ENCODE measurements at regions not wholly inside any gene's neighbourhood (a gene's known extent, or its start where the extent isn't known, plus 50 kb on each side); places are given as distances from the start of the nearest gene placed in this dataset.

GRCh38 chr12:115097416-115097815 is 413.4 kb upstream of the TBX3 start:
- Histone ChIP-seq H2BK12ac (ENCODE audit: low read depth, low read length) (no peak overlapping the region), H3K18ac (ENCODE audit: extremely low read depth, low read length) (no peak overlapping the region), H3K9me3 (ENCODE audit: insufficient read depth in 2 of 2, low read depth in 1 of 2, low read length in 1 of 2) (no peaks in the 10 kb centered on the region), H3K27ac (ENCODE audit: low read depth, low read length) (no peak overlapping the region), H2BK15ac (ENCODE audit: low read length) (no peak overlapping the region), H3K9ac (replicated peaks in 1 of 4; ENCODE audit: extremely low read depth in 1 of 4, low read depth in 3 of 4, low read length in 3 of 4) (no peak overlapping the region), H4K20me1 (replicated peaks in 1 of 2; ENCODE audit: control insufficient read depth in 1 of 2, insufficient read depth in 2 of 2, low read length in 2 of 2) (no peaks in the 10 kb centered on the region), H3K4ac (replicated peaks; ENCODE audit: insufficient read length, low read depth, low read length) (no peak overlapping the region), H4K91ac (replicated peaks; ENCODE audit: insufficient read length, low read length) (no peak overlapping the region), H3K4me1 (replicated peaks in 1 of 4; ENCODE audit: control insufficient read depth in 3 of 4, insufficient read depth in 4 of 4, low read length in 3 of 4) (no peaks in the 10 kb centered on the region), H3K4me3 (ENCODE audit: extremely low read depth in 1 of 4, insufficient read depth in 2 of 4, low read depth in 3 of 4, low read length in 4 of 4) (no peak overlapping the region), H3K14ac (ENCODE audit: insufficient read length) (no peak overlapping the region), H2BK120ac (replicated peaks; ENCODE audit: low read depth, low read length) (no peak overlapping the region), H3K23me2 (ENCODE audit: low read depth, low read length) (no peaks in the 10 kb centered on the region; the same call in 1 of the 2 replicates), H3K23ac (ENCODE audit: insufficient read length) (no peak overlapping the region), H2BK5ac (ENCODE audit: low read depth, low read length) (no peak overlapping the region), H4K5ac (ENCODE audit: insufficient read length, low read depth, low read length) (no peak overlapping the region), H3K79me2 (ENCODE audit: control insufficient read depth in 1 of 2, insufficient read depth in 2 of 2, low read length in 2 of 2) (no peaks in the 10 kb centered on the region), H3K56ac (replicated peaks; ENCODE audit: insufficient read length, low read depth, low read length) (no peak overlapping the region), H2AFZ (ENCODE audit: low read length) (no peak overlapping the region), H2BK20ac (ENCODE audit: low read length) (no peak overlapping the region), H3K36me3 (ENCODE audit: control insufficient read depth in 2 of 4, insufficient read depth in 4 of 4, low read length in 3 of 4) (no peaks in the 10 kb centered on the region), H3K79me1 (ENCODE audit: low read depth, low read length) (no peaks in the 10 kb centered on the region), H4K8ac (ENCODE audit: extremely low read depth, insufficient read depth, low read length) (no peak overlapping the region), H2AK5ac (ENCODE audit: low read depth, low read length) (no peak overlapping the region), H3K4me2 (ENCODE audit: insufficient read depth in 1 of 2, low read depth in 2 of 2, low read length in 2 of 2) (no peak overlapping the region), H3K27me3 (replicated peaks in 1 of 4; ENCODE audit: control insufficient read depth in 3 of 4, extremely low read depth in 1 of 4, insufficient read depth in 3 of 4, low read length in 3 of 4) (no peaks in the 10 kb centered on the region)
- ChIA-PET CTCF (ENCODE audit: partially characterized antibody) (interaction anchor here (0.6 kb wide), 1 partner anchor 698 kb away, joined by 3 read pairs; no protein-coding TSS in a partner anchor), POLR2A (ENCODE audit: partially characterized antibody) (no interaction called here)
- DNase-seq (ENCODE audit: low read depth in 1 of 2, low spot score in 2 of 2) (no peak), FAIRE-seq (no peak)
- 99% methylated on average over 5 of the region's 5 CpGs; no CpG with 5 or more reads in 1 of the 2 experiments for WGBS, 2 experiments (ENCODE audit: extremely low coverage in 1 of 2, insufficient coverage in 1 of 2, insufficient read length in 1 of 2, insufficient replicate concordance in 2 of 2, low coverage in 1 of 2, low lambda C conversion rate in 2 of 2, missing lambda C conversion rate in 1 of 2)
- TF ChIP-seq CBX8 (IDR thresholded peaks at IDR 0.05; ENCODE audit: borderline replicate concordance, low read depth, low read length) (no peak), SAP30 (IDR thresholded peaks at IDR 0.05; ENCODE audit: insufficient read depth, insufficient replicate concordance, low read length) (no peak)

Data from H1 (cell line).